Cerebellar cortex (tissue), 1 donor: ENCODE measurements at regions not wholly inside any gene's neighbourhood (a gene's known extent, or its start where the extent isn't known, plus 50 kb on each side); places are given as distances from the start of the nearest gene placed in this dataset.
"Not testable (repeated sequence)": the region's sequence is repeated elsewhere in the genome, so short reads cannot be mapped to it uniquely, and the experiment has no call there.

Experiments
- DNase-seq: peaks from one replicate; pipeline ENCODE4 v3.0.0-alpha.2; 2015; ENCODE audit warnings: low spot score

- no peak for DNase-seq
Observed at GRCh38 chr4:34318773-34319172, 1925.5 kb downstream of the ARAP2 start.

GRCh38 chr4:34323549-34324320, 1920.6 kb downstream of the ARAP2 start:
- no peak for DNase-seq

GRCh38 chr4:34328939-34329338, 1915.4 kb downstream of the ARAP2 start:
- DNase-seq: no peak

GRCh38 chr4:34335156-34335555, 1909.2 kb downstream of the ARAP2 start:
- not testable (repeated sequence) for DNase-seq

- not testable (repeated sequence) for DNase-seq
Observed at GRCh38 chr4:34335556-34335955, 1908.8 kb downstream of the ARAP2 start.

- DNase-seq: no peak
Observed at GRCh38 chr4:34362654-34363053, 1881.7 kb downstream of the ARAP2 start.

- no peak for DNase-seq
Observed at GRCh38 chr4:34363842-34364241, 1880.5 kb downstream of the ARAP2 start.

GRCh38 chr4:34365946-34366345, 1878.4 kb downstream of the ARAP2 start:
- no peak for DNase-seq

- DNase-seq: no peak
Observed at GRCh38 chr4:34371676-34372075, 1872.6 kb downstream of the ARAP2 start.

- DNase-seq: no peak
Observed at GRCh38 chr4:34372815-34373214, 1871.5 kb downstream of the ARAP2 start.

- DNase-seq: no peak
Observed at GRCh38 chr4:34373456-34373855, 1870.9 kb downstream of the ARAP2 start.

GRCh38 chr4:34412233-34412632, 1832.1 kb downstream of the ARAP2 start:
- no peak for DNase-seq

- no peak for DNase-seq
Observed at GRCh38 chr4:34412911-34413310, 1831.4 kb downstream of the ARAP2 start.

- no peak for DNase-seq
Observed at GRCh38 chr4:34417160-34417559, 1827.2 kb downstream of the ARAP2 start.

- DNase-seq: no peak
Observed at GRCh38 chr4:34419871-34420270, 1824.4 kb downstream of the ARAP2 start.

GRCh38 chr4:34422472-34423175, 1821.7 kb downstream of the ARAP2 start:
- DNase-seq: no peak

GRCh38 chr4:34432706-34433105, 1811.6 kb downstream of the ARAP2 start:
- DNase-seq: no peak

GRCh38 chr4:34434377-34434776, 1809.9 kb downstream of the ARAP2 start:
- not testable (repeated sequence) for DNase-seq

- DNase-seq: no peak
Observed at GRCh38 chr4:34464196-34464595, 1780.1 kb downstream of the ARAP2 start.

- no peak for DNase-seq
Observed at GRCh38 chr4:34466411-34466810, 1777.9 kb downstream of the ARAP2 start.

- no peak for DNase-seq
Observed at GRCh38 chr4:34469516-34469915, 1774.8 kb downstream of the ARAP2 start.

GRCh38 chr4:34485252-34485651, 1759.1 kb downstream of the ARAP2 start:
- DNase-seq: no peak
